H1 (cell line): ENCODE measurements at regions not wholly inside any gene's neighbourhood (a gene's known extent, or its start where the extent isn't known, plus 50 kb on each side); places are given as distances from the start of the nearest gene placed in this dataset.
A peak's percentile ranks its signal among the peaks of the same experiment; 100 is the strongest.

Experiments
- CTCF ChIA-PET: fragments of 300-600 bp; sonication (Branson Sonifier 250); formaldehyde crosslinking; loops from one replicate; lab custom pipeline; 2021; ENCODE audit not compliant: partially characterized antibody; lab: Charles Lee
- POLR2A ChIA-PET: fragments of 300-600 bp; sonication (Branson Sonifier 250); formaldehyde crosslinking; loops from one replicate; lab custom pipeline; 2021; ENCODE audit warnings: inconsistent platforms; ENCODE audit not compliant: partially characterized antibody; lab: Charles Lee
- DNase-seq, 2 experiments: peaks; one replicate each; pipeline versions ENCODE4 v3.0.0 to v3.0.0-alpha.2; 2010 to 2022; ENCODE audit warnings: low spot score in 2 of 2, low read depth in 1 of 2, mixed read lengths in 1 of 2
- FAIRE-seq: peaks from 2 replicates; lab custom pipeline; 2011; peaks lifted over from hg19 to GRCh38; lab: Jason Lieb, UNC
- H2AFZ ChIP-seq: 2 replicates; pipeline ENCODE4 v1.8.1; 2012; ENCODE audit warnings: low read length, inconsistent platforms
- H2AK5ac ChIP-seq: 2 replicates; pipeline ENCODE4 v1.6.1; 2013; ENCODE audit warnings: low read depth, low read length
- H2BK120ac ChIP-seq: replicated peaks from 2 replicates; pipeline ENCODE3; 2013; ENCODE audit warnings: low read depth, low read length, inconsistent platforms
- H2BK12ac ChIP-seq: 2 replicates; pipeline ENCODE4 v1.6.1; 2013; ENCODE audit warnings: low read depth, low read length
- H2BK15ac ChIP-seq: 2 replicates; pipeline ENCODE4 v1.6.1; 2013; ENCODE audit warnings: low read length
- H2BK20ac ChIP-seq: 2 replicates; pipeline ENCODE4 v1.6.1; 2013; ENCODE audit warnings: low read length
- H2BK5ac ChIP-seq: 2 replicates; pipeline ENCODE4 v1.6.1; 2013; ENCODE audit warnings: low read depth, low read length
- H3K14ac ChIP-seq: 2 replicates; pipeline ENCODE4 v1.6.1; 2013; ENCODE audit warnings: inconsistent platforms; ENCODE audit not compliant: insufficient read length
- H3K18ac ChIP-seq: 2 replicates; pipeline ENCODE4 v1.6.1; 2013; ENCODE audit warnings: low read length; ENCODE audit errors: extremely low read depth
- H3K23ac ChIP-seq: 2 replicates; pipeline ENCODE4 v1.6.1; 2013; ENCODE audit warnings: inconsistent platforms; ENCODE audit not compliant: insufficient read length
- H3K23me2 ChIP-seq: 2 replicates; pipeline ENCODE4 v1.6.1; 2013; ENCODE audit warnings: low read depth, low read length
- H3K27ac ChIP-seq: 2 replicates; pipeline ENCODE4 v1.6.1; 2011; ENCODE audit warnings: low read depth, low read length, inconsistent platforms
- H3K27me3 ChIP-seq, 4 experiments: replicated peaks in 1 of 4; 1 replicate in 1 of 4; 2 replicates in 3 of 4; pipeline versions ENCODE4 v1.6.1 to v1.8.1; 2011 to 2013; ENCODE audit warnings: low read length in 3 of 4, mild to moderate bottlenecking in 3 of 4, inconsistent platforms in 2 of 4, mixed read lengths in 2 of 4, moderate library complexity in 1 of 4; ENCODE audit not compliant: control insufficient read depth in 3 of 4, insufficient read depth in 3 of 4; ENCODE audit errors: extremely low read depth in 1 of 4
- H3K36me3 ChIP-seq, 4 experiments: 2 replicates each; pipeline versions ENCODE4 v1.6.1 to v1.8.1; 2011 to 2013; ENCODE audit warnings: mild to moderate bottlenecking in 4 of 4, low read length in 3 of 4, moderate library complexity in 2 of 4, control low read depth in 1 of 4, inconsistent platforms in 1 of 4; ENCODE audit not compliant: insufficient read depth in 4 of 4, control insufficient read depth in 2 of 4
- H3K4ac ChIP-seq: replicated peaks from 2 replicates; pipeline ENCODE3; 2013; ENCODE audit warnings: low read length, low read depth, mixed read lengths, inconsistent platforms; ENCODE audit not compliant: insufficient read length
- H3K4me1 ChIP-seq, 4 experiments: replicated peaks in 1 of 4; 1 replicate in 1 of 4; 2 replicates in 3 of 4; pipeline versions ENCODE4 v1.6.1 to v1.8.1; 2011 to 2013; ENCODE audit warnings: low read length in 3 of 4, inconsistent platforms in 2 of 4, mixed read lengths in 1 of 4; ENCODE audit not compliant: insufficient read depth in 4 of 4, control insufficient read depth in 3 of 4
- H3K4me2 ChIP-seq, 2 experiments: 2 replicates each; pipeline versions ENCODE4 v1.6.1 to v1.8.1; 2011 to 2013; ENCODE audit warnings: low read depth in 2 of 2, low read length in 2 of 2, control low read depth in 1 of 2, inconsistent platforms in 1 of 2, mild to moderate bottlenecking in 1 of 2; ENCODE audit not compliant: insufficient read depth in 1 of 2
- H3K4me3 ChIP-seq, 4 experiments: fragments of 200-600, 300-600 bp in 1 of 4; sonication (generic), shearing (Covaris generic), sonication (Bioruptor Twin) in 1 of 4; 2 replicates each; pipeline versions ENCODE4 v1.5.1 to v1.8.1; 2011 to 2016; ENCODE audit warnings: low read length in 4 of 4, low read depth in 3 of 4, control low read depth in 2 of 4, inconsistent platforms in 2 of 4, mild to moderate bottlenecking in 2 of 4, mixed read lengths in 1 of 4, moderate library complexity in 1 of 4; ENCODE audit not compliant: insufficient read depth in 2 of 4; ENCODE audit errors: extremely low read depth in 1 of 4
- H3K56ac ChIP-seq: replicated peaks from 2 replicates; pipeline ENCODE3; 2013; ENCODE audit warnings: low read depth, mild to moderate bottlenecking, mixed read lengths, low read length, inconsistent platforms; ENCODE audit not compliant: insufficient read length
- H3K79me1 ChIP-seq: 2 replicates; pipeline ENCODE4 v1.6.1; 2013; ENCODE audit warnings: low read depth, low read length, control low read depth
- H3K79me2 ChIP-seq, 2 experiments: 2 replicates each; pipeline versions ENCODE4 v1.6.1 to v1.8.1; 2012 to 2013; ENCODE audit warnings: low read length in 2 of 2, mild to moderate bottlenecking in 2 of 2, inconsistent platforms in 1 of 2; ENCODE audit not compliant: insufficient read depth in 2 of 2, control insufficient read depth in 1 of 2
- H3K9ac ChIP-seq, 4 experiments: replicated peaks in 1 of 4; 1 replicate in 1 of 4; 2 replicates in 3 of 4; pipeline versions ENCODE4 v1.6.1 to v1.8.1; 2011 to 2013; ENCODE audit warnings: low read depth in 3 of 4, low read length in 3 of 4, control low read depth in 2 of 4, mild to moderate bottlenecking in 2 of 4, moderate library complexity in 2 of 4, inconsistent platforms in 1 of 4; ENCODE audit errors: extremely low read depth in 1 of 4
- H3K9me3 ChIP-seq, 2 experiments: 2 replicates each; pipeline versions ENCODE4 v1.6.1 to v1.8.1; 2012 to 2013; ENCODE audit warnings: mild to moderate bottlenecking in 2 of 2, moderate library complexity in 2 of 2, control low read depth in 1 of 2, inconsistent platforms in 1 of 2, low read depth in 1 of 2, low read length in 1 of 2, mixed read lengths in 1 of 2; ENCODE audit not compliant: insufficient read depth in 2 of 2
- H4K20me1 ChIP-seq, 2 experiments: replicated peaks in 1 of 2; 2 replicates each; pipeline versions ENCODE3 to v1.8.1; 2011 to 2013; ENCODE audit warnings: inconsistent platforms in 2 of 2, low read length in 2 of 2, mild to moderate bottlenecking in 1 of 2; ENCODE audit not compliant: insufficient read depth in 2 of 2, control insufficient read depth in 1 of 2
- H4K5ac ChIP-seq: 2 replicates; pipeline ENCODE4 v1.6.1; 2013; ENCODE audit warnings: low read length, low read depth, mixed read lengths, inconsistent platforms; ENCODE audit not compliant: insufficient read length
- H4K8ac ChIP-seq: 2 replicates; pipeline ENCODE4 v1.8.0; 2013; ENCODE audit warnings: mild to moderate bottlenecking, moderate library complexity, low read length, inconsistent platforms; ENCODE audit not compliant: insufficient read depth; ENCODE audit errors: extremely low read depth
- H4K91ac ChIP-seq: replicated peaks from 2 replicates; pipeline ENCODE3; 2013; ENCODE audit warnings: low read length, mixed read lengths, inconsistent platforms; ENCODE audit not compliant: insufficient read length
- ASH2L ChIP-seq: fragments of 200-600, 300-600 bp; sonication (generic); IDR thresholded peaks from one replicate; pipeline ENCODE4 v1.7.1; 2017; ENCODE audit warnings: low read length
- CREB1 ChIP-seq: IDR thresholded peaks from 2 replicates; pipeline ENCODE4 v1.6.1; 2012; ENCODE audit warnings: inconsistent platforms
- CTBP2 ChIP-seq: IDR thresholded peaks from 2 replicates; pipeline ENCODE4 v1.7.0; 2011; ENCODE audit warnings: borderline replicate concordance, mild to moderate bottlenecking, moderate library complexity, mixed read lengths, low read length; ENCODE audit not compliant: insufficient read depth, insufficient read length
- FOSL1 ChIP-seq: IDR thresholded peaks from 2 replicates; pipeline ENCODE4 v1.6.1; 2011; ENCODE audit warnings: mild to moderate bottlenecking, low read depth, low read length, moderate library complexity; ENCODE audit not compliant: insufficient read depth
- JUN ChIP-seq: IDR thresholded peaks from 2 replicates; pipeline ENCODE4 v1.6.1; 2011; ENCODE audit warnings: low read depth, mild to moderate bottlenecking, improper control_type of control experiment, low read length
- NRF1 ChIP-seq: IDR thresholded peaks from 2 replicates; pipeline ENCODE4 v1.6.1; 2011; ENCODE audit warnings: mild to moderate bottlenecking, low read depth, low read length, improper control_type of control experiment
- SUZ12 ChIP-seq: fragments of 200-600 bp; sonication (generic); IDR thresholded peaks from 2 replicates; pipeline ENCODE4 v1.6.1; 2012; ENCODE audit warnings: mild to moderate bottlenecking, inconsistent platforms, low read length, moderate library complexity, mixed read lengths
- TAF7 ChIP-seq: optimal IDR thresholded peaks from 2 replicates; pipeline ENCODE3; 2011; ENCODE audit warnings: low read depth, mild to moderate bottlenecking, inconsistent platforms, low read length, moderate library complexity, borderline replicate concordance
- TBP ChIP-seq: IDR thresholded peaks from 2 replicates; pipeline ENCODE4 v1.6.1; 2011; ENCODE audit warnings: low read depth, low read length, improper control_type of control experiment
- WGBS, 2 experiments: shearing (Covaris generic) in 1 of 2; methylation state at CpG; one replicate each; pipeline versions ENCODE4 v1.1.6 to v1.1.7; 2013 to 2015; ENCODE audit warnings: low lambda C conversion rate in 2 of 2, mixed read lengths in 2 of 2, inconsistent platforms in 1 of 2, low coverage in 1 of 2, missing lambda C conversion rate in 1 of 2; ENCODE audit not compliant: insufficient replicate concordance in 2 of 2, insufficient coverage in 1 of 2, insufficient read length in 1 of 2; ENCODE audit errors: extremely low coverage in 1 of 2, missing lambda C conversion rate in 1 of 2; 5-methylcytosine and 5-hydroxymethylcytosine counted together
- TF ChIP-seq, protein P1 (sequence below): IDR thresholded peaks from 2 replicates; pipeline ENCODE4 v1.6.1; 2011; ENCODE audit warnings: low read length, improper control_type of control experiment

GRCh38 chr2:149740490-149740889 is 152.9 kb upstream of the MMADHC start:
- H2BK12ac ChIP-seq: no peak overlapping the region
- H3K23me2 ChIP-seq: no peaks in the 10 kb centered on the region
- no peak overlapping the region for H3K14ac ChIP-seq
- H3K79me2 ChIP-seq: no peaks in the 10 kb centered on the region
- H3K18ac ChIP-seq: no peak overlapping the region
- peaks cover 0 to 4% (median 0%) of the 10 kb centered on the region in 4 experiments; a peak in 1 of 7 replicates for H3K4me1 ChIP-seq
- H2AFZ ChIP-seq: 0 out of 2 replicates have a peak overlapping the region, but pooled peaks have one; percentile 52
- WGBS, 2 experiments: 94% methylated on average over 1 of the region's 1 CpG; no CpG with 5 or more reads in 1 of the 2 experiments
- H4K91ac ChIP-seq: no peak overlapping the region
- H3K79me1 ChIP-seq: no peaks in the 10 kb centered on the region
- ChIA-PET POLR2A (no interaction called here), CTCF (interaction anchor here (0.7 kb wide), 1 partner anchor 58 kb away, joined by 3 read pairs; no protein-coding TSS in a partner anchor)
- H3K36me3 ChIP-seq: no peaks in the 10 kb centered on the region
- no peak overlapping the region for H3K23ac ChIP-seq
- no peak overlapping the region for H3K4me2 ChIP-seq
- no peak overlapping the region for H2AK5ac ChIP-seq
- H3K27ac ChIP-seq: no peak overlapping the region
- H2BK15ac ChIP-seq: no peak overlapping the region
- no peaks in the 10 kb centered on the region for H3K27me3 ChIP-seq
- H4K20me1 ChIP-seq: no peaks in the 10 kb centered on the region
- H4K5ac ChIP-seq: no peak overlapping the region
- H2BK5ac ChIP-seq: no peak overlapping the region
- FAIRE-seq (no peak), DNase-seq (no peak)
- H3K56ac ChIP-seq: no peak overlapping the region
- H3K4ac ChIP-seq: no peak overlapping the region
- no peak overlapping the region for H4K8ac ChIP-seq
- TF ChIP-seq CTBP2 (no peak), NRF1 (no peak), SUZ12 (no peak), TBP (no peak), CREB1 (no peak), ASH2L (no peak), TAF7 (no peak), JUN (no peak), FOSL1 (no peak)
- TF ChIP-seq, protein P1, sequence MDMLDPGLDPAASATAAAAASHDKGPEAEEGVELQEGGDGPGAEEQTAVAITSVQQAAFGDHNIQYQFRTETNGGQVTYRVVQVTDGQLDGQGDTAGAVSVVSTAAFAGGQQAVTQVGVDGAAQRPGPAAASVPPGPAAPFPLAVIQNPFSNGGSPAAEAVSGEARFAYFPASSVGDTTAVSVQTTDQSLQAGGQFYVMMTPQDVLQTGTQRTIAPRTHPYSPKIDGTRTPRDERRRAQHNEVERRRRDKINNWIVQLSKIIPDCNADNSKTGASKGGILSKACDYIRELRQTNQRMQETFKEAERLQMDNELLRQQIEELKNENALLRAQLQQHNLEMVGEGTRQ: no peak
- no peak overlapping the region for H2BK20ac ChIP-seq
- no peak overlapping the region for H3K9ac ChIP-seq
- no peak overlapping the region for H2BK120ac ChIP-seq
- H3K4me3 ChIP-seq: no peak overlapping the region
- H3K9me3 ChIP-seq: peaks cover 2 to 5% of the 10 kb centered on the region in 2 experiments; a peak in 1 of 4 replicates
